Caco-2 (cell line): ENCODE measurements at regions not wholly inside any gene's neighbourhood (a gene's known extent, or its start where the extent isn't known, plus 50 kb on each side); places are given as distances from the start of the nearest gene placed in this dataset.
A peak's percentile ranks its signal among the peaks of the same experiment; 100 is the strongest.

ENCODE experiments used
- BruUV-seq: library from RNA; stranded (reverse); fragments of 400-500 nt; replicated peaks from 2 replicates; lab custom pipeline; 2021; lab: Mats Ljungman, UMichigan
- CTCF ChIA-PET: fragments of 300-600 bp; sonication (Branson Sonifier 250); formaldehyde crosslinking; loops from one replicate; lab custom pipeline; 2022; ENCODE audit warnings: antibody characterized with exemption; lab: Charles Lee
- POLR2A ChIA-PET: fragments of 300-600 bp; sonication (Branson Sonifier 250); formaldehyde crosslinking; loops from one replicate; lab custom pipeline; 2022; ENCODE audit warnings: antibody characterized with exemption; lab: Charles Lee
- DNase-seq, 2 experiments: peaks; one replicate each; pipeline versions ENCODE4 v3.0.0 to v3.0.0-alpha.2; 2020 to 2022
- H3K27me3 ChIP-seq: replicated peaks from 2 replicates; pipeline ENCODE4 v1.6.0; 2011; ENCODE audit warnings: low read length; ENCODE audit not compliant: control insufficient read depth, insufficient read depth
- H3K36me3 ChIP-seq: 2 replicates; pipeline ENCODE4 v1.5.1; 2011; ENCODE audit warnings: low read length; ENCODE audit not compliant: control insufficient read depth, insufficient read depth
- H3K4me1 ChIP-seq: fragments of 250-450 bp; sonication (Bioruptor Pico); 2 replicates; pipeline ENCODE4 v1.5.1; 2020; ENCODE audit warnings: mild to moderate bottlenecking
- H3K4me3 ChIP-seq: 2 replicates; pipeline ENCODE4 v1.5.1; 2011; ENCODE audit warnings: low read depth, mild to moderate bottlenecking, control low read depth, low read length
- H3K9me3 ChIP-seq: fragments of 250-450 bp; sonication (Bioruptor Pico); 2 replicates; pipeline ENCODE4 v1.5.1; 2020; ENCODE audit warnings: mild to moderate bottlenecking, moderate library complexity
- H3K27ac Mint-ChIP-seq: one replicate; pipeline ENCODE4 v1.8.0; 2022; ENCODE audit warnings: mixed read lengths; ENCODE audit not compliant: unreplicated experiment
- H3K27me3 Mint-ChIP-seq: one replicate; pipeline ENCODE4 v1.8.0; 2022; ENCODE audit warnings: mixed read lengths; ENCODE audit not compliant: insufficient read depth, unreplicated experiment
- H3K36me3 Mint-ChIP-seq: one replicate; pipeline ENCODE4 v1.8.0; 2022; ENCODE audit warnings: mild to moderate bottlenecking, mixed read lengths; ENCODE audit not compliant: insufficient read depth, unreplicated experiment
- H3K4me1 Mint-ChIP-seq: one replicate; pipeline ENCODE4 v1.8.0; 2022; ENCODE audit warnings: low read depth, mixed read lengths; ENCODE audit not compliant: unreplicated experiment
- H3K4me3 Mint-ChIP-seq: one replicate; pipeline ENCODE4 v1.8.0; 2022; ENCODE audit warnings: mild to moderate bottlenecking, moderate library complexity, mixed read lengths; ENCODE audit not compliant: unreplicated experiment
- H3K9me3 Mint-ChIP-seq: one replicate; pipeline ENCODE4 v1.8.0; 2022; ENCODE audit warnings: mixed read lengths; ENCODE audit not compliant: unreplicated experiment
- CTCF ChIP-seq, 2 experiments: fragments of 200-600 bp in 1 of 2; IDR thresholded peaks; 1 replicate in 1 of 2; 2 replicates in 1 of 2; pipeline versions ENCODE4 v1.5.1 to v1.8.0; 2011 to 2022; ENCODE audit warnings: antibody characterized with exemption in 1 of 2, control low read depth in 1 of 2, inconsistent platforms in 1 of 2, low read depth in 1 of 2, low read length in 1 of 2, mild to moderate bottlenecking in 1 of 2, moderate library complexity in 1 of 2; ENCODE audit not compliant: insufficient read depth in 1 of 2, severe bottlenecking in 1 of 2, unreplicated experiment in 1 of 2
- intact Hi-C: fragments of 100-400 bp; cut with micrococcal nuclease; formaldehyde crosslinking; loops from one replicate; pipeline ENCODE4 v1.10.0; 2022; ENCODE audit not compliant: unreplicated experiment

- no peaks in the 10 kb centered on the region for H3K27me3 ChIP-seq
Measured at GRCh38 chr7:45975367-45975766, 54.3 kb upstream of the IGFBP3 start.

GRCh38 chr7:45974540-45975360 is 53.7 kb upstream of the IGFBP3 start:
- Mint-ChIP-seq H3K36me3 (peaks cover 6% of the 10 kb centered on the region), H3K4me1 (peaks cover 26% of the 10 kb centered on the region), H3K4me3 (no peak overlapping the region), H3K27me3 (no peaks in the 10 kb centered on the region), H3K9me3 (peaks cover 6% of the 10 kb centered on the region), H3K27ac (peak overlapping the region; percentile 19)
- DNase-seq, result no peak
- intact Hi-C loops, result no loop called here
- TF ChIP-seq CTCF (IDR thresholded peaks at IDR 0.05; ENCODE audit: insufficient read depth in 1 of 2, low read depth in 1 of 2, low read length in 1 of 2, severe bottlenecking in 1 of 2, unreplicated experiment in 1 of 2), result no peak
- POLR2A ChIA-PET, result no interaction called here
- peaks cover 27% of the 10 kb centered on the region for H3K4me1 ChIP-seq
- H3K4me3 ChIP-seq, result no peak overlapping the region
- no TSS peak for BruUV-seq
- no peaks in the 10 kb centered on the region for H3K27me3 ChIP-seq
- CTCF ChIA-PET, result no interaction called here
- H3K36me3 ChIP-seq, result no peaks in the 10 kb centered on the region
- H3K9me3 ChIP-seq, result no peaks in the 10 kb centered on the region

More at GRCh38 chr7:45975367-45975766, 54.3 kb upstream of the IGFBP3 start:
- ChIA-PET POLR2A (no interaction called here), CTCF (no interaction called here)
- H3K9me3 Mint-ChIP-seq, result peaks cover 6% of the 10 kb centered on the region
- no peak for TF ChIP-seq CTCF (IDR thresholded peaks at IDR 0.05; ENCODE audit: insufficient read depth in 1 of 2, low read depth in 1 of 2, low read length in 1 of 2, severe bottlenecking in 1 of 2, unreplicated experiment in 1 of 2)
- no peaks in the 10 kb centered on the region for H3K9me3 ChIP-seq
- H3K4me3 Mint-ChIP-seq, result no peak overlapping the region
- H3K4me3 ChIP-seq, result no peak overlapping the region
- no peak overlapping the region for H3K27ac Mint-ChIP-seq
- peaks cover 6% of the 10 kb centered on the region for H3K36me3 Mint-ChIP-seq
- BruUV-seq, result no TSS peak
- H3K4me1 Mint-ChIP-seq, result peaks cover 26% of the 10 kb centered on the region
- no peaks in the 10 kb centered on the region for H3K36me3 ChIP-seq
- intact Hi-C loops, result no loop called here
- H3K27me3 Mint-ChIP-seq, result no peaks in the 10 kb centered on the region
- no peak for DNase-seq
- H3K4me1 ChIP-seq, result peaks cover 27% of the 10 kb centered on the region

GRCh38 chr7:45973725-45974532 is 52.9 kb upstream of the IGFBP3 start:
- Histone ChIP-seq H3K36me3 (no peaks in the 10 kb centered on the region), H3K4me3 (no peak overlapping the region), H3K9me3 (no peaks in the 10 kb centered on the region), H3K4me1 (peaks cover 27% of the 10 kb centered on the region), H3K27me3 (no peaks in the 10 kb centered on the region)
- Mint-ChIP-seq H3K27me3 (no peaks in the 10 kb centered on the region), H3K4me3 (no peak overlapping the region), H3K27ac (no peak overlapping the region), H3K4me1 (peaks cover 21% of the 10 kb centered on the region), H3K36me3 (peaks cover 6% of the 10 kb centered on the region), H3K9me3 (peaks cover 6% of the 10 kb centered on the region)
- intact Hi-C loops, result no loop called here
- no peak for DNase-seq
- BruUV-seq, result no TSS peak
- no peak for TF ChIP-seq CTCF (IDR thresholded peaks at IDR 0.05; ENCODE audit: insufficient read depth in 1 of 2, low read depth in 1 of 2, low read length in 1 of 2, severe bottlenecking in 1 of 2, unreplicated experiment in 1 of 2)
- CTCF ChIA-PET, result no interaction called here
- POLR2A ChIA-PET, result no interaction called here
